SK-N-SH (cell line): ENCODE measurements at regions not wholly inside any gene's neighbourhood (a gene's known extent, or its start where the extent isn't known, plus 50 kb on each side); places are given as distances from the start of the nearest gene placed in this dataset.

Experiments
- EP300 ChIP-seq, 2 experiments: IDR thresholded peaks; 2 replicates each; pipeline versions ENCODE4 v1.4.0 to v1.6.1; 2012; ENCODE audit warnings: borderline replicate concordance in 1 of 2, low read depth in 1 of 2, low read length in 1 of 2
- EZH2phosphoT487 ChIP-seq: fragments of 200-600 bp; sonication (generic); IDR thresholded peaks from 2 replicates; pipeline ENCODE4 v1.6.1; 2017; ENCODE audit warnings: low read depth, mixed run types, mild to moderate bottlenecking, antibody characterized with exemption, moderate library complexity, borderline replicate concordance
- GABPA ChIP-seq: IDR thresholded peaks from 2 replicates; pipeline ENCODE4 v1.4.0; 2012; ENCODE audit warnings: low read depth, mild to moderate bottlenecking
- JUND ChIP-seq: IDR thresholded peaks from 2 replicates; pipeline ENCODE4 v1.4.0; 2012
- NRF1 ChIP-seq: IDR thresholded peaks from 2 replicates; pipeline ENCODE4 v1.6.1; 2012; ENCODE audit warnings: low read depth, mild to moderate bottlenecking, low read length
- POLR2AphosphoS5 ChIP-seq: IDR thresholded peaks from 2 replicates; pipeline ENCODE4 v1.6.1; 2012; ENCODE audit warnings: low read depth, low read length
- RAD21 ChIP-seq: IDR thresholded peaks from 2 replicates; pipeline ENCODE4 v1.6.1; 2012; ENCODE audit warnings: mild to moderate bottlenecking, low read length
- REST ChIP-seq: IDR thresholded peaks from 2 replicates; pipeline ENCODE4 v1.6.1; 2012; ENCODE audit warnings: mild to moderate bottlenecking, low read depth, low read length, moderate library complexity
- TAF1 ChIP-seq: IDR thresholded peaks from 2 replicates; pipeline ENCODE4 v1.6.1; 2012; ENCODE audit warnings: low read depth, mild to moderate bottlenecking, low read length, moderate library complexity, borderline replicate concordance
- TCF12 ChIP-seq: IDR thresholded peaks from 2 replicates; pipeline ENCODE4 v1.4.0; 2012
- TEAD4 ChIP-seq: IDR thresholded peaks from 2 replicates; pipeline ENCODE4 v1.4.0; 2012; ENCODE audit warnings: mild to moderate bottlenecking, borderline replicate concordance; ENCODE audit not compliant: insufficient read depth
- USF2 ChIP-seq: fragments of 150-350 bp; IDR thresholded peaks from 2 replicates; pipeline ENCODE4 v1.6.1; 2017; ENCODE audit warnings: antibody characterized with exemption, low read length, low read depth, borderline replicate concordance
- TF ChIP-seq, protein P1 (sequence below): fragments of 200-600 bp; sonication (generic); IDR thresholded peaks from 2 replicates; pipeline ENCODE4 v1.6.1; 2017; ENCODE audit warnings: antibody characterized with exemption, mild to moderate bottlenecking, moderate library complexity
- TF ChIP-seq, protein P2 (sequence below): IDR thresholded peaks from 2 replicates; pipeline ENCODE4 v1.4.0; 2012; ENCODE audit warnings: low read depth

GRCh38 chr16:54444851-54445458 lies 158.4 kb upstream of the IRX3 start:
- TF ChIP-seq EZH2phosphoT487, result no peak
- TF ChIP-seq, protein P1, sequence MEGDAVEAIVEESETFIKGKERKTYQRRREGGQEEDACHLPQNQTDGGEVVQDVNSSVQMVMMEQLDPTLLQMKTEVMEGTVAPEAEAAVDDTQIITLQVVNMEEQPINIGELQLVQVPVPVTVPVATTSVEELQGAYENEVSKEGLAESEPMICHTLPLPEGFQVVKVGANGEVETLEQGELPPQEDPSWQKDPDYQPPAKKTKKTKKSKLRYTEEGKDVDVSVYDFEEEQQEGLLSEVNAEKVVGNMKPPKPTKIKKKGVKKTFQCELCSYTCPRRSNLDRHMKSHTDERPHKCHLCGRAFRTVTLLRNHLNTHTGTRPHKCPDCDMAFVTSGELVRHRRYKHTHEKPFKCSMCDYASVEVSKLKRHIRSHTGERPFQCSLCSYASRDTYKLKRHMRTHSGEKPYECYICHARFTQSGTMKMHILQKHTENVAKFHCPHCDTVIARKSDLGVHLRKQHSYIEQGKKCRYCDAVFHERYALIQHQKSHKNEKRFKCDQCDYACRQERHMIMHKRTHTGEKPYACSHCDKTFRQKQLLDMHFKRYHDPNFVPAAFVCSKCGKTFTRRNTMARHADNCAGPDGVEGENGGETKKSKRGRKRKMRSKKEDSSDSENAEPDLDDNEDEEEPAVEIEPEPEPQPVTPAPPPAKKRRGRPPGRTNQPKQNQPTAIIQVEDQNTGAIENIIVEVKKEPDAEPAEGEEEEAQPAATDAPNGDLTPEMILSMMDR, result no peak
- no peak for TF ChIP-seq NRF1
- no peak for TF ChIP-seq TEAD4
- no peak for TF ChIP-seq JUND
- no peak for TF ChIP-seq TCF12
- TF ChIP-seq USF2, result no peak
- TF ChIP-seq REST, result no peak
- no peak for TF ChIP-seq GABPA
- no peak for TF ChIP-seq RAD21
- TF ChIP-seq EP300 (IDR thresholded peaks at IDR 0.05; ENCODE audit: borderline replicate concordance in 1 of 2, low read depth in 1 of 2, low read length in 1 of 2), result no peak
- TF ChIP-seq, protein P2, sequence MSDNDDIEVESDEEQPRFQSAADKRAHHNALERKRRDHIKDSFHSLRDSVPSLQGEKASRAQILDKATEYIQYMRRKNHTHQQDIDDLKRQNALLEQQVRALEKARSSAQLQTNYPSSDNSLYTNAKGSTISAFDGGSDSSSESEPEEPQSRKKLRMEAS, result no peak
- no peak for TF ChIP-seq TAF1
- no peak for TF ChIP-seq POLR2AphosphoS5
